DOHH2 (cell line): ENCODE measurements at regions not wholly inside any gene's neighbourhood (a gene's known extent, or its start where the extent isn't known, plus 50 kb on each side); places are given as distances from the start of the nearest gene placed in this dataset.
"Not testable (repeated sequence)": the region's sequence is repeated elsewhere in the genome, so short reads cannot be mapped to it uniquely, and the experiment has no call there.

Experiments
- CTCF ChIP-seq: fragments of 200-600 bp; sonication (generic); IDR thresholded peaks from one replicate; pipeline ENCODE4 v1.5.1; 2014; ENCODE audit warnings: antibody characterized with exemption, mild to moderate bottlenecking, low read depth, low read length; ENCODE audit not compliant: poor library complexity, severe bottlenecking
- EZH2phosphoT487 ChIP-seq: fragments of 200-600 bp; sonication (generic); IDR thresholded peaks from 2 replicates; pipeline ENCODE4 v1.6.1; 2017; ENCODE audit warnings: borderline replicate concordance, mild to moderate bottlenecking, antibody characterized with exemption, low read length, moderate library complexity, mixed read lengths

- not testable (repeated sequence) for TF ChIP-seq CTCF, EZH2phosphoT487
Observed at GRCh38 chr10:114875590-114876081, 54.1 kb downstream of the FHIP2A start.
